Activated naive CD4-positive, alpha-beta T cell treated with anti-CD3 and anti-CD28 coated beads for 36 hours (primary cell): ENCODE measurements at regions not wholly inside any gene's neighbourhood (a gene's known extent, or its start where the extent isn't known, plus 50 kb on each side); places are given as distances from the start of the nearest gene placed in this dataset.

Source experiments
- CTCF ChIA-PET: fragments of 350-600 bp; sonication (Branson Sonifier 250); formaldehyde crosslinking; loops from one replicate; lab custom pipeline; 2021; ENCODE audit warnings: antibody characterized with exemption; lab: Charles Lee
- DNase-seq: peaks from one replicate; pipeline ENCODE4 v3.0.0-alpha.2; 2020
- H3K27ac Mint-ChIP-seq: one replicate; pipeline ENCODE4 v1.8.0; 2021; ENCODE audit warnings: mild to moderate bottlenecking, mixed read lengths
- H3K27me3 Mint-ChIP-seq: one replicate; pipeline ENCODE4 v1.8.0; 2021; ENCODE audit warnings: low read depth, mixed read lengths
- H3K36me3 Mint-ChIP-seq: one replicate; pipeline ENCODE4 v1.8.0; 2021; ENCODE audit warnings: low read depth, mixed read lengths
- H3K4me1 Mint-ChIP-seq: one replicate; pipeline ENCODE4 v1.8.0; 2021; ENCODE audit warnings: low read depth, mixed read lengths
- H3K4me3 Mint-ChIP-seq: one replicate; pipeline ENCODE4 v1.8.0; 2021; ENCODE audit warnings: mild to moderate bottlenecking, moderate library complexity, mixed read lengths
- H3K9me3 Mint-ChIP-seq: one replicate; pipeline ENCODE4 v1.8.0; 2021; ENCODE audit warnings: mixed read lengths
- intact Hi-C: fragments of 100-400 bp; cut with micrococcal nuclease; formaldehyde crosslinking; loops from one replicate; pipeline ENCODE4 v1.15.1; 2023

- Mint-ChIP-seq H3K9me3 (peaks cover 5% of the 10 kb centered on the region), H3K4me3 (no peak overlapping the region), H3K4me1 (peaks cover 62% of the 10 kb centered on the region), H3K27me3 (no peaks in the 10 kb centered on the region), H3K36me3 (no peaks in the 10 kb centered on the region), H3K27ac (no peak overlapping the region)
- intact Hi-C loops = loop anchor here (2.0 kb wide), 1 partner anchor 35 kb away; no protein-coding TSS in a partner anchor
- DNase-seq = no peak
- CTCF ChIA-PET = interaction anchor here (2.7 kb wide), 1 partner anchor 10 kb away, joined by 29 read pairs; no protein-coding TSS in a partner anchor
These were observed 65.6 kb upstream of the RPL11 start for GRCh38 chr1:23625929-23626535.

GRCh38 chr1:23625459-23625858 is 66.1 kb upstream of the RPL11 start:
- Mint-ChIP-seq H3K27ac (no peak overlapping the region), H3K4me1 (peaks cover 68% of the 10 kb centered on the region), H3K4me3 (no peak overlapping the region), H3K36me3 (no peaks in the 10 kb centered on the region), H3K27me3 (no peaks in the 10 kb centered on the region), H3K9me3 (peaks cover 5% of the 10 kb centered on the region)
- intact Hi-C loops = no loop called here
- DNase-seq = no peak
- CTCF ChIA-PET = interaction anchor here (0.6 to 2.7 kb wide), 2 partner anchors 11 to 70 kb away, joined by 3 to 29 read pairs; no protein-coding TSS in a partner anchor

DNA sequence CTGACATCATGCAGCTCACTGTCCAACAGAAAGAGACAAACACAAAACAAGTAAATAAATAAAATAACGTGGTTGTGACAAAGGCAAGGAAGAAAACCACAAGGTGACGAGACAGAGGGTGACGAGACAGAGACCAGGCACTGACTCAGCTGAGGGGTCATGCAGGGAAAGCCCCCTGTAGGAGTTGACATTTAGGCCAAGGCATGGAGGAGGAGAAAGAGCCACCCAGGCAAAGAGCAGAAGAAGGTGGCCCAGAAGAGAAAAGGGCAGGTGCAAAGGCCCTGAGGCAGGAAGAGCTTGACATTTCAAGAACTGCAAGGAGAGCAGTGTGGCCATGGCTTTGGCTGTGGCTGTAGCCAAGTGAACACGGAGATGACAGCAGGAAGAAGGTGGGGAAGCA is 65.1 kb upstream of the ID3 start:
- H3K9me3 Mint-ChIP-seq = peaks cover 5% of the 10 kb centered on the region
- peak overlapping the region; percentile 75 for H3K27ac Mint-ChIP-seq
- peaks cover 77% of the 10 kb centered on the region for H3K4me1 Mint-ChIP-seq
- H3K36me3 Mint-ChIP-seq = no peaks in the 10 kb centered on the region
- CTCF ChIA-PET = interaction anchor here (0.6 to 2.7 kb wide), 6 partner anchors 12 to 1341 kb away, joined by 3 to 29 read pairs (median 4); no protein-coding TSS in a partner anchor
- H3K27me3 Mint-ChIP-seq = no peaks in the 10 kb centered on the region
- peak; percentile 78 for DNase-seq
- H3K4me3 Mint-ChIP-seq = no peak overlapping the region
- intact Hi-C loops = loop anchor here (1.0 kb wide), 1 partner anchor 11 kb away; no protein-coding TSS in a partner anchor

DNA sequence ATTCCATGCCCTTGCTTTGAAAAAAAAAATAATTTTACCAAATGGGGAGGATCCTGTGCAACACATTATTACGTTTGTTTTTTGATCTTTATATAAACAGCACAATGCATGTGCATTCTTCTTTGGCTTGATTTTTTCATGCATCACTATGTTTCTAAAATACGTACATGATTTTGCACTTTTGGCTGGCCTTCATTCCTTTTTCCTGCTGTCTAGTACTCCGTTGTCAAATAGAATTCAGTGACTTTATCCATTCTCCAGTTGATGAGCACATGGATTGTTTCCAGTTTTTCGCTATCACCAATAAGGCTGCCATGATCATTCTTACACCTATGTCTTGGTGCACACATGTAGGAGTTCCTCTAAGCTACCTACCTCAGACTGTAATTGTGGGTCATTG is 63.0 kb upstream of the ID3 start:
- H3K27ac Mint-ChIP-seq = no peak overlapping the region
- intact Hi-C loops = no loop called here
- no peak overlapping the region for H3K4me3 Mint-ChIP-seq
- peaks cover 82% of the 10 kb centered on the region for H3K4me1 Mint-ChIP-seq
- no peaks in the 10 kb centered on the region for H3K27me3 Mint-ChIP-seq
- CTCF ChIA-PET = interaction anchor here (1.8 to 4.7 kb wide), 2 partner anchors 12 to 30 kb away, joined by 9 to 25 read pairs; no protein-coding TSS in a partner anchor
- peaks cover 7% of the 10 kb centered on the region for H3K9me3 Mint-ChIP-seq
- H3K36me3 Mint-ChIP-seq = no peaks in the 10 kb centered on the region
- DNase-seq = no peak

GRCh38 chr1:23620605-23621004 is 61.3 kb upstream of the ID3 start:
- CTCF ChIA-PET = interaction anchor here (1.1 to 4.7 kb wide), 8 partner anchors 14 to 76 kb away, joined by 3 to 25 read pairs (median 6); partner anchors contain the start of gene ID3
- Mint-ChIP-seq H3K27me3 (no peaks in the 10 kb centered on the region), H3K9me3 (peaks cover 4% of the 10 kb centered on the region), H3K27ac (peak overlapping the region; percentile 39), H3K36me3 (no peaks in the 10 kb centered on the region), H3K4me3 (peak overlapping the region; percentile 67), H3K4me1 (peaks cover 83% of the 10 kb centered on the region)
- DNase-seq = no peak
- intact Hi-C loops = loop anchor here (1.0 kb wide), 1 partner anchor 8 kb away; no protein-coding TSS in a partner anchor

DNA sequence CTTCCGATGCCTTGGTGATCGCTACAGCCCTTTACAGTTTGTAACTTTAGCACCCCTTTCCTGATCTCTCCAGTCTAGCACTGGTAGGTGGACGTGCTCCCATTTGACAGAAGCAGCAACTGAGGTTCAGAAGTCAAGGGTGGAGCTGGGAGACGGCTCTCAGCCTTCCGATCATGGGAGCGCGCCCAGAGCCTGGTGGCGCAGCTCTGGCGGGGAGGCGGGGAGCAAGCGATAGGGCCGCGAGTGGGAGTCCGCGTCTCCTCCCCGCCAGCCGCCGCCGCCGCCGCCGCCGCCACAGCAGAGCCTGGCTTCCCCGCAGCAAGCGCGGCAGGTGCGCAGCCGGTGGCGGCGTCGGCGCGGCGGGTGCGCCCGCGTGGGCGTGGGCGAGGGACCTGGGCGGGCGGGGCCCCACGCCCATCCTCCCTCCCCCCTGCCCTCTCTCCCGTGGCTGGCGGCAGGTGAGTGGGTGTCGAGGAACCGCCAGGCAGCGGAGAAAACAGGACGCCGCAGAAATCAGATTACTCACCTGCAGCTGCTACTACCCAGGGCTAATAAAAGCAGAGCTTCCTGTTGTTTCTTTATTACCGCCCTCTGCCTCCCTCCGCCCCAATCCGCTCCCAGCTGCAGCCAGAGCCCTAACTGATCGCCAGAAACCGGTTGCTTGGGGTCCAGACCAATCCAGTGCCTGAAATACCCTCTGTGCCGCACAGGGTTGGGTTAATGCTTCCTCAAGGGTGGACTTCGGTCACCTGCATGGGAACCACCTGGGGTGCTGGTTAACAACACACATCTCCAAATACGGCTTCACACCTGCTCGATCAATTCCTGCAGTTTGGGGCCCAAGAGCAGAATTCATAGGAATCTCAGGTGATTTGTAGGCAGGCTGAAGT is 60.2 kb upstream of the ID3 start:
- Mint-ChIP-seq H3K4me3 (peak overlapping the region; percentile 67), H3K27me3 (no peaks in the 10 kb centered on the region), H3K27ac (peak overlapping the region; percentile 69), H3K4me1 (peaks cover 84% of the 10 kb centered on the region), H3K36me3 (no peaks in the 10 kb centered on the region), H3K9me3 (peaks cover 3% of the 10 kb centered on the region)
- peak; percentile 91 for DNase-seq
- intact Hi-C loops = loop anchor here (1.0 to 5.0 kb wide), 5 partner anchors 7 to 1587 kb away; partner anchors contain the start of gene ID3
- CTCF ChIA-PET = interaction anchor here (0.6 to 4.7 kb wide), 7 partner anchors 12 to 92 kb away, joined by 3 to 25 read pairs (median 4); no protein-coding TSS in a partner anchor

- Mint-ChIP-seq H3K36me3 (no peaks in the 10 kb centered on the region), H3K9me3 (peaks cover 2% of the 10 kb centered on the region), H3K27me3 (no peaks in the 10 kb centered on the region), H3K4me3 (peak overlapping the region; percentile 40), H3K27ac (peak overlapping the region; percentile 69), H3K4me1 (peaks cover 83% of the 10 kb centered on the region)
- DNase-seq = no peak
- CTCF ChIA-PET = interaction anchor here (0.6 to 4.7 kb wide), 7 partner anchors 13 to 1016 kb away, joined by 4 to 25 read pairs (median 5); no protein-coding TSS in a partner anchor
- intact Hi-C loops = loop anchor here (1.0 to 5.0 kb wide), 4 partner anchors 9 to 1586 kb away; partner anchors contain the start of gene ID3
These were observed 59.3 kb upstream of the ID3 start for GRCh38 chr1:23618586-23619083.

GRCh38 chr1:23617084-23617521 is 57.8 kb upstream of the ID3 start:
- H3K36me3 Mint-ChIP-seq = no peaks in the 10 kb centered on the region
- peaks cover 2% of the 10 kb centered on the region for H3K9me3 Mint-ChIP-seq
- CTCF ChIA-PET = interaction anchor here (0.9 to 2.1 kb wide), 4 partner anchors 25 to 122 kb away, joined by 3 to 7 read pairs (median 6); no protein-coding TSS in a partner anchor
- H3K4me1 Mint-ChIP-seq = peaks cover 87% of the 10 kb centered on the region
- H3K4me3 Mint-ChIP-seq = no peak overlapping the region
- peak overlapping the region; percentile 81 for H3K27ac Mint-ChIP-seq
- peak; percentile 69 for DNase-seq
- no peaks in the 10 kb centered on the region for H3K27me3 Mint-ChIP-seq
- intact Hi-C loops = loop anchor here (5.0 kb wide), 1 partner anchor 1585 kb away; no protein-coding TSS in a partner anchor

GRCh38 chr1:23616292-23616824 is 57.1 kb upstream of the ID3 start:
- CTCF ChIA-PET = no interaction called here
- no peaks in the 10 kb centered on the region for H3K36me3 Mint-ChIP-seq
- intact Hi-C loops = loop anchor here (5.0 kb wide), 1 partner anchor 1584 kb away; no protein-coding TSS in a partner anchor
- peaks cover 2% of the 10 kb centered on the region for H3K9me3 Mint-ChIP-seq
- H3K4me1 Mint-ChIP-seq = peaks cover 90% of the 10 kb centered on the region
- H3K27ac Mint-ChIP-seq = peak overlapping the region; percentile 65
- DNase-seq = no peak
- H3K27me3 Mint-ChIP-seq = no peaks in the 10 kb centered on the region
- no peak overlapping the region for H3K4me3 Mint-ChIP-seq

DNA sequence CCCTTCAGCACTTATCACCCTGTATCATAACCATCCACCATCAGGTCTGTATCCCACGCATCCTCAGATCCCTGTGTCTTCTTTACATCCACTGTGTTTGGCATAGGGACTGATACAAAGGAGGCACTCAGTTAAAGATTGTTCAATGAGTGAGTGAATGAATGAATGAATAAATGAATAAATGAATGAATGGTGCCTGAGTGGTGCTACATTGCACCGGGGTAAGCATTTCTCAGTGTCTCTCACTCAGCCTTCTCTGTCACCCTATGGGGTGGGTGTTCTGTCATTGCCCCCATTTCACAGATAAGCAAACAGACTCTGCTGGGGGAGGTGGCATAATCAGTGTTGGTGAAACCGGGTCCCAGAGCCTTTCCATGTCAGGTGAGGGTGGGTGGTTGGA is 56.6 kb upstream of the ID3 start:
- H3K27me3 Mint-ChIP-seq = no peaks in the 10 kb centered on the region
- no peak overlapping the region for H3K27ac Mint-ChIP-seq
- H3K4me3 Mint-ChIP-seq = no peak overlapping the region
- DNase-seq = no peak
- intact Hi-C loops = loop anchor here (5.0 kb wide), 1 partner anchor 1584 kb away; no protein-coding TSS in a partner anchor
- H3K4me1 Mint-ChIP-seq = peaks cover 87% of the 10 kb centered on the region
- H3K36me3 Mint-ChIP-seq = no peaks in the 10 kb centered on the region
- CTCF ChIA-PET = no interaction called here
- H3K9me3 Mint-ChIP-seq = peaks cover 2% of the 10 kb centered on the region

DNA sequence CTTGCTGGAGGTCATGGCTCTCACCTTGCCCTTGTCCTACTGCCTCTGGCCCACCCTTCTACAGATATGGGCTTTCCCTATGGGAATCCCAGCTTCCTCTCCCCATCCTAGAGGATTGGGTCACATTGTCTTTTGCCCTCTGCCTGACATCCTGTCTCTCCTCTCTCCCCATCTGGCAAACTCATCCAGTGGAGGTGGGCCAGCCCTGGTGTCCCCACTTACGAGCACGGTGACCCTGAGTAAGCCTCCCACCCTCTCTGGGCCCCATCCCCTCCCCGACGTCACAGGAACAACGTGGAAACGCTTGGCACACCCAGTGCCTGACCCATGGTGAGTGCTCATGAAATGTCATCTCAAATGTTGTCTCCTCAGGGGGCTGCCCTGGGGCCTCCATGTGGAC is 56.1 kb upstream of the ID3 start:
- peak overlapping the region; percentile 60 for H3K27ac Mint-ChIP-seq
- no peaks in the 10 kb centered on the region for H3K36me3 Mint-ChIP-seq
- intact Hi-C loops = loop anchor here (5.0 kb wide), 1 partner anchor 1583 kb away; no protein-coding TSS in a partner anchor
- CTCF ChIA-PET = no interaction called here
- H3K9me3 Mint-ChIP-seq = peaks cover 2% of the 10 kb centered on the region
- DNase-seq = no peak
- peaks cover 87% of the 10 kb centered on the region for H3K4me1 Mint-ChIP-seq
- no peaks in the 10 kb centered on the region for H3K27me3 Mint-ChIP-seq
- H3K4me3 Mint-ChIP-seq = no peak overlapping the region
